Vagina (tissue), 2 donors: ENCODE measurements at regions not wholly inside any gene's neighbourhood (a gene's known extent, or its start where the extent isn't known, plus 50 kb on each side); places are given as distances from the start of the nearest gene placed in this dataset.
"Not testable (repeated sequence)": the region's sequence is repeated elsewhere in the genome, so short reads cannot be mapped to it uniquely, and the experiment has no call there.

Source experiments
- DNase-seq, 2 donors: peaks; one replicate each; pipeline ENCODE4 v3.0.0-alpha.2; 2017; ENCODE audit errors: extremely low spot score in 2 of 2
- H3K27ac ChIP-seq: fragments of 200-600 bp; sonication (generic); one replicate; pipeline ENCODE4 v1.5.1; 2019
- H3K27me3 ChIP-seq: fragments of 200-600 bp; sonication (generic); one replicate; pipeline ENCODE4 v1.5.1; 2019
- H3K36me3 ChIP-seq, 2 donors: fragments of 200-600 bp; sonication (generic); one replicate each; pipeline ENCODE4 v1.5.1; 2017 to 2019
- H3K4me1 ChIP-seq: fragments of 200-600 bp; sonication (generic); one replicate; pipeline ENCODE4 v1.5.1; 2019
- H3K4me3 ChIP-seq, 2 donors: fragments of 200-600 bp; sonication (generic); 1 replicate in 1 of 2; 2 replicates in 1 of 2; pipeline ENCODE4 v1.5.1; 2016 to 2019
- H3K9me3 ChIP-seq: fragments of 200-600 bp; sonication (generic); one replicate; pipeline ENCODE4 v1.5.1; 2019
- POLR2A ChIP-seq, 2 donors: fragments of 450-650 bp; IDR thresholded peaks; one replicate each; pipeline ENCODE4 v1.6.1; 2017; ENCODE audit warnings: antibody characterized with exemption in 2 of 2, mild to moderate bottlenecking in 2 of 2, moderate library complexity in 2 of 2
- POLR2AphosphoS5 ChIP-seq, 2 donors: sonication (generic); formaldehyde crosslinking; IDR thresholded peaks; one replicate each; pipeline ENCODE4 v1.9.0; 2017; ENCODE audit warnings: antibody characterized with exemption in 2 of 2, mild to moderate bottlenecking in 2 of 2, low read depth in 1 of 2; ENCODE audit not compliant: insufficient read depth in 1 of 2
- intact Hi-C: fragments of 100-400 bp; cut with DNase I; formaldehyde crosslinking; loops from one replicate; pipeline ENCODE4 v1.15.1; 2023
- TF ChIP-seq, protein P1 (sequence below), 3 experiments: fragments of 450-650 bp in 2 of 3; fragments of 200-600 bp in 1 of 3; sonication (generic) in 1 of 3; IDR thresholded peaks; one replicate each; pipeline ENCODE4 v1.5.1; 2017 to 2019; ENCODE audit warnings: antibody characterized with exemption in 3 of 3, mild to moderate bottlenecking in 2 of 3, moderate library complexity in 2 of 3

DNA sequence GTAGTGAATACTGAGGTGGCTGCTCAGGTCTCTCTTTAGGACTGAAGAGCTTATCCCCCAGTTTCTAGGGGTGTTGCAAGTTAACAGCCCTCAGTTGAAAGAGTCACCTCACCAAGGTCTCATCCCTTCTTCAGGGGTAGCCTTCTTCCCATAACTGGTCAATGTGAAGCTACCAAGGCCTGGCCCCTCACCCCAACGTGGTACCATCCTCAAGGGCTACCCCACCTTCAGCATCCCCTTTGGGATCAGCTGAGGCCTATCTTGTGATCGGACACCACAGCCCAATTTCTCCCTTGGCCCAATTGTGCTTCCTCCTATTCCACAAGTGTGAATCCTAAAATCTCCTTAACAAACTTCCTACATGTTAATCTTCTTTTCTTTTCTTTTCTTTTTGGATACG is 289.5 kb upstream of the MKLN1 start:
- Histone ChIP-seq H3K36me3 (no peaks in the 10 kb centered on the region), H3K4me3 (no peak overlapping the region), H3K9me3 (no peaks in the 10 kb centered on the region), H3K27ac (peak overlapping the region; percentile 61), H3K4me1 (peaks cover 73% of the 10 kb centered on the region), H3K27me3 (no peaks in the 10 kb centered on the region)
- no peak for DNase-seq
- intact Hi-C loops = loop anchor here (10.0 kb wide), 1 partner anchor 143 kb away; no protein-coding TSS in a partner anchor
- TF ChIP-seq POLR2A (IDR thresholded peaks at IDR 0.05) = no peak
- TF ChIP-seq, protein P1, sequence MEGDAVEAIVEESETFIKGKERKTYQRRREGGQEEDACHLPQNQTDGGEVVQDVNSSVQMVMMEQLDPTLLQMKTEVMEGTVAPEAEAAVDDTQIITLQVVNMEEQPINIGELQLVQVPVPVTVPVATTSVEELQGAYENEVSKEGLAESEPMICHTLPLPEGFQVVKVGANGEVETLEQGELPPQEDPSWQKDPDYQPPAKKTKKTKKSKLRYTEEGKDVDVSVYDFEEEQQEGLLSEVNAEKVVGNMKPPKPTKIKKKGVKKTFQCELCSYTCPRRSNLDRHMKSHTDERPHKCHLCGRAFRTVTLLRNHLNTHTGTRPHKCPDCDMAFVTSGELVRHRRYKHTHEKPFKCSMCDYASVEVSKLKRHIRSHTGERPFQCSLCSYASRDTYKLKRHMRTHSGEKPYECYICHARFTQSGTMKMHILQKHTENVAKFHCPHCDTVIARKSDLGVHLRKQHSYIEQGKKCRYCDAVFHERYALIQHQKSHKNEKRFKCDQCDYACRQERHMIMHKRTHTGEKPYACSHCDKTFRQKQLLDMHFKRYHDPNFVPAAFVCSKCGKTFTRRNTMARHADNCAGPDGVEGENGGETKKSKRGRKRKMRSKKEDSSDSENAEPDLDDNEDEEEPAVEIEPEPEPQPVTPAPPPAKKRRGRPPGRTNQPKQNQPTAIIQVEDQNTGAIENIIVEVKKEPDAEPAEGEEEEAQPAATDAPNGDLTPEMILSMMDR (IDR thresholded peaks at IDR 0.05) = no peak
- no peak for TF ChIP-seq POLR2AphosphoS5 (IDR thresholded peaks at IDR 0.05; ENCODE audit: insufficient read depth in 1 of 2, low read depth in 1 of 2)

DNA sequence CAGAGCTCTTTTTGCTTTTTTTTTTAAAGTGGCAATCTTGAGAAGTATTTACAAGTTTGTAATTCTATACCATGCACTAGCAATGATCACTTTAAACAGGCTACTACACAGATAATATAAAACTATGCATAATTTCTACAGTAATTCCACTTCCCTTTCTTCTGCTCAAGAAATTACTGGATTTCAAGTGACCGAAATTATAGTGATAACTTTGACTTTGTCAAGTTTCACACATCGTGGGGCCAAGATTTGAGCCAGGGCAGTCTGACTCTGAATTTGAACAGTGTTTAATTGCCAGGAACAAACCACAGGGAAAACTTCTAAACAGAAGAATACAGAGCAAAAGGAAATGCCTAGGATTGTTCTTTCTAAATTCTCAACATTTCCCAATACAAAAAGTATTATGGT is 288.3 kb upstream of the MKLN1 start:
- Histone ChIP-seq H3K4me3 (no peak overlapping the region), H3K27ac (peak overlapping the region; percentile 68), H3K27me3 (no peaks in the 10 kb centered on the region), H3K4me1 (peaks cover 64% of the 10 kb centered on the region), H3K9me3 (no peaks in the 10 kb centered on the region), H3K36me3 (no peaks in the 10 kb centered on the region)
- DNase-seq = no peak
- intact Hi-C loops = loop anchor here (10.0 kb wide), 1 partner anchor 145 kb away; no protein-coding TSS in a partner anchor
- TF ChIP-seq, protein P1 (IDR thresholded peaks at IDR 0.05) = no peak
- no peak for TF ChIP-seq POLR2A (IDR thresholded peaks at IDR 0.05)
- TF ChIP-seq POLR2AphosphoS5 (IDR thresholded peaks at IDR 0.05; ENCODE audit: insufficient read depth in 1 of 2, low read depth in 1 of 2) = no peak

DNA sequence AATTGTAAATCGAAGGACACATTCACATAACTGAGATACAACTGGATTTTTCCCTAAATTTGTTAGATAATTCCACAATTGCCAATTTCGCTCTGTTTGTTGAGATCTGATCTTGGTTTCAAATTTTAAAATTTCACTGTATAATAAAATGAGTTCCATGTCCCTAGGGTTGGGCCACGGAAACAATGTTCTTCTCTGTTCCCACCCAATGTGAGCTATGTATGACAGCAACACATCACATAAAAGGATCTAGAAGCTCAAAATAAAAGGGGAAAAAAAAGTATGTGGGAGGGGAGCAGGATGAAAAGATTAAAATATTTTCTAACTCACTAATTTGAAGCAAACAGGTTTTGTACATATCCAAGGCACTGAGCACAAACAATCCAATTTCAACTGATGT is 287.8 kb upstream of the MKLN1 start:
- peaks cover 63% of the 10 kb centered on the region for H3K4me1 ChIP-seq

GRCh38 chr7:131040467-131040932 is 287.2 kb upstream of the MKLN1 start:
- peak overlapping the region; percentile 68 for H3K27ac ChIP-seq
- DNase-seq = no peak
- H3K27me3 ChIP-seq = no peaks in the 10 kb centered on the region
- no peak overlapping the region for H3K4me3 ChIP-seq
- intact Hi-C loops = loop anchor here (10.0 kb wide), 1 partner anchor 56 kb away; no protein-coding TSS in a partner anchor
- H3K4me1 ChIP-seq = peaks cover 58% of the 10 kb centered on the region
- no peaks in the 10 kb centered on the region for H3K9me3 ChIP-seq
- H3K36me3 ChIP-seq = no peaks in the 10 kb centered on the region
- peak in 1 of 2 donors; percentile 72 for TF ChIP-seq POLR2AphosphoS5 (IDR thresholded peaks at IDR 0.05; ENCODE audit: insufficient read depth in 1 of 2, low read depth in 1 of 2)
- TF ChIP-seq POLR2A (IDR thresholded peaks at IDR 0.05) = no peak
- TF ChIP-seq, protein P1 (IDR thresholded peaks at IDR 0.05) = peak; percentile 70 to 73 (median 73)

More for the DNA sequence above, 287.8 kb upstream of the MKLN1 start:
- TF ChIP-seq, protein P1 (IDR thresholded peaks at IDR 0.05) = no peak
- TF ChIP-seq POLR2AphosphoS5 (IDR thresholded peaks at IDR 0.05; ENCODE audit: insufficient read depth in 1 of 2, low read depth in 1 of 2) = no peak
- TF ChIP-seq POLR2A (IDR thresholded peaks at IDR 0.05) = no peak
- H3K9me3 ChIP-seq = no peaks in the 10 kb centered on the region
- no peak overlapping the region for H3K4me3 ChIP-seq
- H3K27ac ChIP-seq = peak overlapping the region; percentile 68
- intact Hi-C loops = loop anchor here (10.0 kb wide), 2 partner anchors 55 to 145 kb away; no protein-coding TSS in a partner anchor
- no peaks in the 10 kb centered on the region for H3K36me3 ChIP-seq
- H3K27me3 ChIP-seq = no peaks in the 10 kb centered on the region
- no peak for DNase-seq

DNA sequence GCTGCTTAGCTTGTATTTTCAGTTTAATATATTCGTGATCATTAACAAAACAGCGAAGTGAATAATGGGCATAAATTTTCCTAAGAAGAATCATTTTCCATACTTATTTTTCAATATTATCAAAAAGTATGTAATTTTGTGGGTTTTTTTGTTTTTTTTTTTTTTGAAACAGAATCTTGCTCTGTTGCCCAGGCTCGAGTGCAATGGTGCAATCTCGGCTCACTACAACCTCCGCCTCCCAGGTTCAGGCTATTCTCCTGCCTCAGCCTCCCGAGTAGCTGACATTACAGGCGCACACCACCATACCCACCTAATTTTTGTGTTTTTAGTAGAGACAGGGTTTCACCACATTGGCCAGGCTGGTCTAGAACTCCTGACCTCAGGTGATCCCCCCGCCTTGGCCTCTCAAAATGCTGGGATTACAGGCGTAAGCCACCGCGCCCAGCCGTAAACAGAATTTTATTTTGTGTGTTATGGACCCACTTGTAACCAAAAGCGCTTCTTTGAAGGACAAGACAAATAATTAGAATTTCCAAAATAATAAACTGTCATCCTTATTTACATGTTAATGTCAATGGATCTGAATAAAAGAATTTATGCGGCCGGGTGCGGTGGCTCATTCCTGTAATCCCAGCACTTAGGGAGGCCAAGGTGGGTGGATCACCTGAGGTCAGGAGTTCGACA is 286.5 kb upstream of the MKLN1 start:
- intact Hi-C loops = loop anchor here (10.0 kb wide), 1 partner anchor 56 kb away; no protein-coding TSS in a partner anchor
- H3K27me3 ChIP-seq, DNase-seq, H3K36me3 ChIP-seq, H3K9me3 ChIP-seq, H3K4me3 ChIP-seq: not testable (repeated sequence)
- H3K4me1 ChIP-seq = peaks cover 56% of the 10 kb centered on the region
- H3K27ac ChIP-seq = peak overlapping the region; percentile 68
